Thyroid gland (tissue), 4 donors: ENCODE measurements at regions not wholly inside any gene's neighbourhood (a gene's known extent, or its start where the extent isn't known, plus 50 kb on each side); places are given as distances from the start of the nearest gene placed in this dataset.

Source experiments
- DNase-seq, 2 donors: peaks; one replicate each; pipeline ENCODE4 v3.0.0-alpha.2; 2019
- H3K27ac ChIP-seq, 3 donors: fragments of 200-600 bp; sonication (generic); 1 replicate in 2 of 3; 2 replicates in 1 of 3; pipeline ENCODE4 v1.5.1; 2016 to 2019; ENCODE audit warnings: mild to moderate bottlenecking in 1 of 3, moderate library complexity in 1 of 3
- H3K27me3 ChIP-seq: fragments of 200-600 bp; sonication (generic); one replicate; pipeline ENCODE4 v1.5.1; 2019
- H3K36me3 ChIP-seq, 2 donors: fragments of 200-600 bp; sonication (generic); one replicate each; pipeline ENCODE4 v1.5.1; 2016 to 2019
- H3K4me1 ChIP-seq, 2 donors: fragments of 200-600 bp; sonication (generic); one replicate each; pipeline ENCODE4 v1.5.1; 2017 to 2019
- H3K4me3 ChIP-seq, 3 donors: fragments of 200-600 bp; sonication (generic); replicated peaks in 1 of 3; 1 replicate in 2 of 3; 2 replicates in 1 of 3; pipeline ENCODE4 v1.5.1; 2016; ENCODE audit warnings: mild to moderate bottlenecking in 1 of 3
- H3K9me3 ChIP-seq: fragments of 200-600 bp; sonication (generic); one replicate; pipeline ENCODE4 v1.5.1; 2017
- POLR2A ChIP-seq, 2 donors: fragments of 450-650 bp; IDR thresholded peaks; one replicate each; pipeline ENCODE4 v1.6.1; 2017; ENCODE audit warnings: antibody characterized with exemption in 2 of 2, mild to moderate bottlenecking in 2 of 2, moderate library complexity in 1 of 2
- WGBS, 2 donors: methylation state at CpG; one replicate each; pipeline ENCODE4 v1.1.5; 2017; 5-methylcytosine and 5-hydroxymethylcytosine counted together
- intact Hi-C: fragments of 100-400 bp; cut with DNase I; formaldehyde crosslinking; loops from one replicate; pipeline ENCODE4 v1.15.1; 2023
- TF ChIP-seq, protein P1 (sequence below), 6 experiments: fragments of 200-600 bp in 3 of 6; fragments of 450-650 bp in 3 of 6; sonication (generic) in 3 of 6; IDR thresholded peaks; one replicate each; pipeline ENCODE4 v1.5.1; 2016 to 2019; ENCODE audit warnings: antibody characterized with exemption in 6 of 6, mild to moderate bottlenecking in 2 of 6, inconsistent platforms in 1 of 6, moderate library complexity in 1 of 6

DNA sequence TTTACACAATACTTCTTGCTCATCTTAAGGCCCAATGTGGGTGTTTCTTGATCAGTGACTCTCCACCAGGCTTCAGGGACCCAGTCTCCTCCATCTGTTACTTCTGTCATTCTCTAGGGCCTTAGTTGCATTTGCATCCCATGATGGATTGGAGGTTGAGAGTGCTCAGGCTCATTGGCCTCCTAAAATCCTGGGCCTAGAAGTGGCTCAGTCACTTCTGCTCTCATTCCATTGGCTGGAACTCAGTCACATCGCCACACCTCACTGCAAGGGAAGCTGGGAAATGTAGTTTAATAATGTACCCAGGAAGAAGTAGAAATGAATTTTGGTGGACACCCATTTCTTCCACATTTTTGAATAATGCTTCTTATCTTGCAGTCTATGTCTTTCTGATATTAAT lies 223.5 kb downstream of the HRH4 start:
- Histone ChIP-seq H3K4me1 (no peaks in the 10 kb centered on the region), H3K36me3 (no peaks in the 10 kb centered on the region), H3K27ac (no peak overlapping the region), H3K9me3 (no peaks in the 10 kb centered on the region), H3K4me3 (no peak overlapping the region), H3K27me3 (no peaks in the 10 kb centered on the region)
- no peak for TF ChIP-seq POLR2A (IDR thresholded peaks at IDR 0.05)
- TF ChIP-seq, protein P1, sequence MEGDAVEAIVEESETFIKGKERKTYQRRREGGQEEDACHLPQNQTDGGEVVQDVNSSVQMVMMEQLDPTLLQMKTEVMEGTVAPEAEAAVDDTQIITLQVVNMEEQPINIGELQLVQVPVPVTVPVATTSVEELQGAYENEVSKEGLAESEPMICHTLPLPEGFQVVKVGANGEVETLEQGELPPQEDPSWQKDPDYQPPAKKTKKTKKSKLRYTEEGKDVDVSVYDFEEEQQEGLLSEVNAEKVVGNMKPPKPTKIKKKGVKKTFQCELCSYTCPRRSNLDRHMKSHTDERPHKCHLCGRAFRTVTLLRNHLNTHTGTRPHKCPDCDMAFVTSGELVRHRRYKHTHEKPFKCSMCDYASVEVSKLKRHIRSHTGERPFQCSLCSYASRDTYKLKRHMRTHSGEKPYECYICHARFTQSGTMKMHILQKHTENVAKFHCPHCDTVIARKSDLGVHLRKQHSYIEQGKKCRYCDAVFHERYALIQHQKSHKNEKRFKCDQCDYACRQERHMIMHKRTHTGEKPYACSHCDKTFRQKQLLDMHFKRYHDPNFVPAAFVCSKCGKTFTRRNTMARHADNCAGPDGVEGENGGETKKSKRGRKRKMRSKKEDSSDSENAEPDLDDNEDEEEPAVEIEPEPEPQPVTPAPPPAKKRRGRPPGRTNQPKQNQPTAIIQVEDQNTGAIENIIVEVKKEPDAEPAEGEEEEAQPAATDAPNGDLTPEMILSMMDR (IDR thresholded peaks at IDR 0.05) = no peak
- intact Hi-C loops = no loop called here
- WGBS, 2 donors = 85 to 96% methylated on average over 1 of the region's 1 CpG
- DNase-seq = no peak

DNA sequence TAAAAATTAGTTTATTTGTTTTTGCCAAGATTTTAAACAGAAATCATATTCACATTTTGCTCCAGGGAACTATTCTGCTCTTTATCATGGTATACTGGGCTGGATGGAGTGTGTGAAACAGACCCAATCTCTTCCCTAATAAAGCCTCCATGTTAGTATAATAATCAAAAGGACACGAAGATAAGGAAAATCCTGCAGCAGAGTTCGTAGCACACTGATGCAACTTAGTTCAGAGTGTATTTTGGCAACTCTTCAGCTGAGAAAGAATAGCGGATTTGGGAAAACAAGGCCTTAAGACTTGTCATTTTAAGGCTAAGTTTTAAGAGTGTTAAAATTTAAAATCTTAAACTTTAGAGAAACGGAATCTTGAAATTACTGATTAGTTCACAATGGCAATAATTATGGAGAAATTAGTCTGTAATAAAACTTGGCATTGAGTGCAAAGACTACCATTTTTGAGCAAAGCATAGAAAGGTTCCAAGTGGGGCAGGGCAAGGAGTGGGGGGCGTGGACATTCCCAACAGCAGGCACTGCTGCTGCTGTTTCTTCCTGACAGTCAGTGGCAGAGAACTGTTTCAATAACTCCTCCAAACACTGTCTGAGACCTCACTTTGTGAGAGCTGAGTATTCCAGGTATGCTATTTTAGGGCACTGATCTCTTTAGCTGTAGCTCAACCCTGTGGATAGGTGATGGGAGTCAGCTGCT lies 225.0 kb downstream of the HRH4 start:
- H3K27me3 ChIP-seq = no peaks in the 10 kb centered on the region
- H3K4me1 ChIP-seq = no peaks in the 10 kb centered on the region
- intact Hi-C loops = no loop called here
- no peaks in the 10 kb centered on the region for H3K9me3 ChIP-seq
- TF ChIP-seq POLR2A (IDR thresholded peaks at IDR 0.05) = no peak
- TF ChIP-seq, protein P1 (IDR thresholded peaks at IDR 0.05) = no peak
- 67 to 73% methylated on average over 5 of the region's 5 CpGs for WGBS, 2 donors
- no peak overlapping the region for H3K27ac ChIP-seq
- no peaks in the 10 kb centered on the region for H3K36me3 ChIP-seq
- DNase-seq = no peak
- no peak overlapping the region for H3K4me3 ChIP-seq

DNA sequence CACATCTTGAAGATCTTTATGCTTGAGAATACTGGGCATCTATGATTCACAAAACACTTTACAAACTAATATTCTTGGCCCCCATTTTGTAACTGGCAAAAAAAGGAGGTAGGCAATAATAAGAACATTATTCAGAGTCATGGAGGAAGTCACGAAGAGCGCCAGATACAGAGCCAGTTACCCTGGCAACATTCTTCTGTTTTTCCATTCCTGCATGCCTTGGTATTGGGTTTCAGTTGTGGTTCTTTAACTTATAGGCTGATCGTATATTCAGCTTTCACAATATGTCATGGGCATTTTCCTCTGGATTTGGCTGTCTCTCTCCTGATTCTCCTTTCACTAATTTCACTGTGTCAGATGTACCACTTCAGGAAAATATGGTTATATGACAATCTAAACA lies 234.7 kb downstream of the HRH4 start:
- no peak for DNase-seq
- Histone ChIP-seq H3K4me1 (no peaks in the 10 kb centered on the region), H3K27me3 (no peaks in the 10 kb centered on the region), H3K36me3 (no peaks in the 10 kb centered on the region), H3K9me3 (no peaks in the 10 kb centered on the region), H3K27ac (no peak overlapping the region), H3K4me3 (no peak overlapping the region)
- intact Hi-C loops = no loop called here
- TF ChIP-seq POLR2A (IDR thresholded peaks at IDR 0.05) = no peak
- TF ChIP-seq, protein P1 (IDR thresholded peaks at IDR 0.05) = no peak
- WGBS, 2 donors = 67 to 78% methylated on average over 3 of the region's 3 CpGs

DNA sequence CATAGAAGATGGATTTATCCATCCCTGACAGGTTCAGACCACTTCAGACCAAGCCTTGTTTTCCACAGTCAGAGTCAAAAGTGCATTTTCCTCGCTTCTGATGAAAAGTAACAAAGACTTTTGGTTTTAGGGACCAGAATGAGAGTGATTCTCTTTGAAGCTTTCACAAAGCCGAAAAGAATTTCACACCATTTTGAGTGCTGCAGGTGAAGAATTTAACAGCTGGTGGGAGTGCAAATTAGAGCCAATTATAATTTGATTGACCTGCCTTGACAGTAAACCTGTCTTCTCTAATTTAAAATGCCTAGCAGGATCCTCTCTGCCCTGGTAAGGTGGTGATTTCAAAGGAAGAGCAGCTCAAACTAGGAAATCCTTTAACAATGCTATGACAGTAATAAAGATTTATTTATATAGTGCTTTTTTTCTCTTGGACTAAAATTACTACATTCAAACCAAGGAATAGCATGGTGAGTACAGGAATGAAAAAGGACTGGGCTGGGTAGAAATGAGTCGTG lies 241.6 kb downstream of the HRH4 start:
- 51 to 55% methylated on average over 3 of the region's 3 CpGs for whole genome bisulfite sequencing, 2 donors
- intact Hi-C loops = no loop called here
- DNase-seq = no peak
- Histone ChIP-seq H3K9me3 (no peaks in the 10 kb centered on the region), H3K27me3 (no peaks in the 10 kb centered on the region), H3K4me1 (no peaks in the 10 kb centered on the region), H3K36me3 (no peaks in the 10 kb centered on the region), H3K27ac (no peak overlapping the region), H3K4me3 (no peak overlapping the region)
- TF ChIP-seq, protein P1 (IDR thresholded peaks at IDR 0.05) = no peak
- TF ChIP-seq POLR2A (IDR thresholded peaks at IDR 0.05) = no peak

DNA sequence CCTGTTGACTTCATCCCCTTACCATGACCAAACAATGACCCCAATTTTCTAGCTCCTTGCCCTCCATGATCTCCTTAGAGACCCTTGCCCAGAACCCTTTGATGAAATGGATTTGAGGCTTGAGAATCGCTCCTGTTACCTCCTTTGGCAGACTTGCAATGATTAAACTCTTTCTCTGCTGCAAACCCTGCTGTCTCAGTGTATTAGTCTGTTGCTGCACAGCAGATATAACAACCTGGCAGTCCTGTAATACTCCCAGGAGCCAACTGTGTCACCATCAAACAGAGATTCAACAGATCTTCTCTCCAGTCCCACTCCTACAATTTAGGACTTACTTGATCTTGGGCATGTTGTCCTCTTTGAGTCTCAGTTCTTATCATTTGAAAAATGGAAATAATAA lies 242.9 kb downstream of the HRH4 start:
- no peaks in the 10 kb centered on the region for H3K4me1 ChIP-seq
- H3K4me3 ChIP-seq = no peak overlapping the region
- TF ChIP-seq, protein P1 (IDR thresholded peaks at IDR 0.05) = no peak
- no peak for TF ChIP-seq POLR2A (IDR thresholded peaks at IDR 0.05)
- no peak for DNase-seq
- H3K36me3 ChIP-seq = no peaks in the 10 kb centered on the region
- intact Hi-C loops = no loop called here
- H3K27ac ChIP-seq = no peak overlapping the region
- no peaks in the 10 kb centered on the region for H3K27me3 ChIP-seq
- H3K9me3 ChIP-seq = no peaks in the 10 kb centered on the region
- 85 to 89% methylated on average over 1 of the region's 1 CpG for WGBS, 2 donors
